ENCODE measurements at regions not wholly inside any gene's neighbourhood (a gene's known extent, or its start where the extent isn't known, plus 50 kb on each side); places are given as distances from the start of the nearest gene placed in this dataset.

GRCh38 chr7:67729771-67730170 is 733.1 kb downstream of the TYW1 start:
- Histone ChIP-seq H3K27me3 (ENCODE audit: control insufficient read depth, insufficient read depth, low read length) (no peaks in the 10 kb centered on the region), H3K4me1 (ENCODE audit: control insufficient read depth in 2 of 3, insufficient read depth in 2 of 3, low read depth in 1 of 3, low read length in 3 of 3) (no peaks in the 10 kb centered on the region), H3K4me3 (ENCODE audit: low read length in 3 of 3) (no peak overlapping the region), H3K27ac (ENCODE audit: low read depth in 2 of 2, low read length in 2 of 2) (no peak overlapping the region), H3K9ac (ENCODE audit: low read length in 3 of 3) (no peak overlapping the region), H3K9me3 (ENCODE audit: control insufficient read depth in 2 of 3, insufficient read depth in 1 of 3, low read length in 3 of 3) (no peaks in the 10 kb centered on the region), H3K36me3 (ENCODE audit: control insufficient read depth in 2 of 3, insufficient read depth in 3 of 3, low read length in 3 of 3) (no peaks in the 10 kb centered on the region)
- TF ChIP-seq CTCF (IDR thresholded peaks at IDR 0.05; ENCODE audit: borderline replicate concordance, extremely low read depth, insufficient read depth): no peak
- DNase-seq (no peak), FAIRE-seq (no peak)
- intact Hi-C loops (cut with DNase I): no loop called here

- no peaks in the 10 kb centered on the region for H3K9me3 ChIP-seq (ENCODE audit: control insufficient read depth in 2 of 3, insufficient read depth in 1 of 3, low read length in 3 of 3)
- TF ChIP-seq CTCF (IDR thresholded peaks at IDR 0.05; ENCODE audit: borderline replicate concordance, extremely low read depth, insufficient read depth): no peak
- intact Hi-C loops (cut with DNase I): no loop called here
- H3K36me3 ChIP-seq (ENCODE audit: control insufficient read depth in 2 of 3, insufficient read depth in 3 of 3, low read length in 3 of 3): no peaks in the 10 kb centered on the region
- H3K4me3 ChIP-seq (ENCODE audit: low read length in 3 of 3): no peak overlapping the region
- no peak overlapping the region for H3K9ac ChIP-seq (ENCODE audit: low read length in 3 of 3)
- no peak overlapping the region for H3K27ac ChIP-seq (ENCODE audit: low read depth in 2 of 2, low read length in 2 of 2)
- H3K27me3 ChIP-seq (ENCODE audit: control insufficient read depth, insufficient read depth, low read length): no peaks in the 10 kb centered on the region
- H3K4me1 ChIP-seq (ENCODE audit: control insufficient read depth in 2 of 3, insufficient read depth in 2 of 3, low read depth in 1 of 3, low read length in 3 of 3): no peaks in the 10 kb centered on the region
- DNase-seq: no peak
- FAIRE-seq: no peak
Measured at GRCh38 chr7:67731704-67732103, 735.1 kb downstream of the TYW1 start.

GRCh38 chr7:67732898-67733297 is 736.3 kb downstream of the TYW1 start:
- Histone ChIP-seq H3K27ac (ENCODE audit: low read depth in 2 of 2, low read length in 2 of 2) (no peak overlapping the region), H3K27me3 (ENCODE audit: control insufficient read depth, insufficient read depth, low read length) (no peaks in the 10 kb centered on the region), H3K9me3 (ENCODE audit: control insufficient read depth in 2 of 3, insufficient read depth in 1 of 3, low read length in 3 of 3) (no peaks in the 10 kb centered on the region), H3K36me3 (ENCODE audit: control insufficient read depth in 2 of 3, insufficient read depth in 3 of 3, low read length in 3 of 3) (no peaks in the 10 kb centered on the region), H3K4me3 (ENCODE audit: low read length in 3 of 3) (no peak overlapping the region), H3K4me1 (ENCODE audit: control insufficient read depth in 2 of 3, insufficient read depth in 2 of 3, low read depth in 1 of 3, low read length in 3 of 3) (no peaks in the 10 kb centered on the region), H3K9ac (ENCODE audit: low read length in 3 of 3) (no peak overlapping the region)
- no peak for FAIRE-seq
- DNase-seq: no peak
- no peak for TF ChIP-seq CTCF (IDR thresholded peaks at IDR 0.05; ENCODE audit: borderline replicate concordance, extremely low read depth, insufficient read depth)
- intact Hi-C loops (cut with DNase I): no loop called here

GRCh38 chr7:67738145-67738544 is 741.5 kb downstream of the TYW1 start:
- FAIRE-seq: no peak
- TF ChIP-seq CTCF (IDR thresholded peaks at IDR 0.05; ENCODE audit: borderline replicate concordance, extremely low read depth, insufficient read depth): no peak
- H3K9me3 ChIP-seq (ENCODE audit: control insufficient read depth in 2 of 3, insufficient read depth in 1 of 3, low read length in 3 of 3): peaks cover 0 to 3% (median 0%) of the 10 kb centered on the region in 3 donors
- no peak overlapping the region for H3K27ac ChIP-seq (ENCODE audit: low read depth in 2 of 2, low read length in 2 of 2)
- H3K36me3 ChIP-seq (ENCODE audit: control insufficient read depth in 2 of 3, insufficient read depth in 3 of 3, low read length in 3 of 3): no peaks in the 10 kb centered on the region
- H3K4me3 ChIP-seq (ENCODE audit: low read length in 3 of 3): no peak overlapping the region
- H3K9ac ChIP-seq (ENCODE audit: low read length in 3 of 3): no peak overlapping the region
- intact Hi-C loops (cut with DNase I): no loop called here
- no peaks in the 10 kb centered on the region for H3K4me1 ChIP-seq (ENCODE audit: control insufficient read depth in 2 of 3, insufficient read depth in 2 of 3, low read depth in 1 of 3, low read length in 3 of 3)
- no peak for DNase-seq
- H3K27me3 ChIP-seq (ENCODE audit: control insufficient read depth, insufficient read depth, low read length): no peaks in the 10 kb centered on the region

Data from kidney (tissue), 13 donors.